Left forelimb (tissue), 1 donor: ENCODE measurements at regions not wholly inside any gene's neighbourhood (a gene's known extent, or its start where the extent isn't known, plus 50 kb on each side); places are given as distances from the start of the nearest gene placed in this dataset.
A peak's percentile ranks its signal among the peaks of the same experiment; 100 is the strongest.
"Not testable (repeated sequence)": the region's sequence is repeated elsewhere in the genome, so short reads cannot be mapped to it uniquely, and the experiment has no call there.

Experiments
- DNase-seq: peaks from one replicate; pipeline ENCODE4 v3.0.0-alpha.2; 2018; ENCODE audit warnings: low spot score

- peak; percentile 9 for DNase-seq
Observed at GRCh38 chr16:22678311-22678710, 135.7 kb upstream of the HS3ST2 start.

GRCh38 chr16:22681554-22682291 is 132.2 kb upstream of the HS3ST2 start:
- DNase-seq, result no peak

- no peak for DNase-seq
Observed at GRCh38 chr16:22683258-22683657, 130.7 kb upstream of the HS3ST2 start.

GRCh38 chr16:22683730-22684573 is 130.0 kb upstream of the HS3ST2 start:
- DNase-seq, result peak; percentile 28

GRCh38 chr16:22684574-22685458 is 129.1 kb upstream of the HS3ST2 start:
- peak; percentile 36 for DNase-seq

- no peak for DNase-seq
Observed at GRCh38 chr16:22685459-22685830, 128.5 kb upstream of the HS3ST2 start.

GRCh38 chr16:22687031-22687530 is 126.9 kb upstream of the HS3ST2 start:
- no peak for DNase-seq

GRCh38 chr16:22688463-22688862 is 125.5 kb upstream of the HS3ST2 start:
- DNase-seq, result no peak

GRCh38 chr16:22688930-22689329 is 125.0 kb upstream of the HS3ST2 start:
- DNase-seq, result no peak

- no peak for DNase-seq
Observed at GRCh38 chr16:22691335-22691734, 122.6 kb upstream of the HS3ST2 start.

- DNase-seq, result no peak
Observed at GRCh38 chr16:22692034-22692433, 121.9 kb upstream of the HS3ST2 start.

- DNase-seq, result no peak
Observed at GRCh38 chr16:22692916-22693637, 120.9 kb upstream of the HS3ST2 start.

GRCh38 chr16:22693638-22694340 is 120.2 kb upstream of the HS3ST2 start:
- no peak for DNase-seq

GRCh38 chr16:22694887-22695382 is 119.0 kb upstream of the HS3ST2 start:
- DNase-seq, result no peak

GRCh38 chr16:22695773-22696172 is 118.2 kb upstream of the HS3ST2 start:
- DNase-seq, result not testable (repeated sequence)

- DNase-seq, result no peak
Observed at GRCh38 chr16:22699356-22699755, 114.6 kb upstream of the HS3ST2 start.

GRCh38 chr16:22705799-22706198 is 108.2 kb upstream of the HS3ST2 start:
- no peak for DNase-seq

- no peak for DNase-seq
Observed at GRCh38 chr16:22710326-22710725, 103.6 kb upstream of the HS3ST2 start.

GRCh38 chr16:22711847-22712246 is 102.1 kb upstream of the HS3ST2 start:
- no peak for DNase-seq

- no peak for DNase-seq
Observed at GRCh38 chr16:22712471-22712870, 101.5 kb upstream of the HS3ST2 start.

GRCh38 chr16:22718598-22718997 is 95.4 kb upstream of the HS3ST2 start:
- DNase-seq, result not testable (repeated sequence)
